ENCODE measurements at regions not wholly inside any gene's neighbourhood (a gene's known extent, or its start where the extent isn't known, plus 50 kb on each side); places are given as distances from the start of the nearest gene placed in this dataset.

GRCh38 chr16:87003414-87003755, 313.8 kb downstream of the C16orf95 start:
- DNase-seq (ENCODE audit: low spot score), result no peak

GRCh38 chr16:87006021-87006420, 311.2 kb downstream of the C16orf95 start:
- DNase-seq (ENCODE audit: low spot score), result no peak

GRCh38 chr16:87006789-87007745, 310.1 kb downstream of the C16orf95 start:
- no peak for DNase-seq (ENCODE audit: low spot score)

- DNase-seq (ENCODE audit: low spot score), result no peak
Measured at GRCh38 chr16:87007907-87008306, 309.3 kb downstream of the C16orf95 start.

GRCh38 chr16:87008664-87009063, 308.5 kb downstream of the C16orf95 start:
- DNase-seq (ENCODE audit: low spot score), result no peak

GRCh38 chr16:87012954-87013938, 303.9 kb downstream of the C16orf95 start:
- DNase-seq (ENCODE audit: low spot score), result no peak

- DNase-seq (ENCODE audit: low spot score), result no peak
Measured at GRCh38 chr16:87014112-87014511, 303.1 kb downstream of the C16orf95 start.

GRCh38 chr16:87015021-87015420, 302.2 kb downstream of the C16orf95 start:
- no peak for DNase-seq (ENCODE audit: low spot score)

- no peak for DNase-seq (ENCODE audit: low spot score)
Measured at GRCh38 chr16:87016046-87017035, 300.9 kb downstream of the C16orf95 start.

GRCh38 chr16:87017371-87018012, 299.7 kb downstream of the C16orf95 start:
- DNase-seq (ENCODE audit: low spot score), result no peak

GRCh38 chr16:87025676-87026075, 291.5 kb downstream of the C16orf95 start:
- no peak for DNase-seq (ENCODE audit: low spot score)

- no peak for DNase-seq (ENCODE audit: low spot score)
Measured at GRCh38 chr16:87027056-87027616, 290.1 kb downstream of the C16orf95 start.

- no peak for DNase-seq (ENCODE audit: low spot score)
Measured at GRCh38 chr16:87028481-87029320, 288.5 kb downstream of the C16orf95 start.

GRCh38 chr16:87032554-87032953, 284.6 kb downstream of the C16orf95 start:
- DNase-seq (ENCODE audit: low spot score), result no peak

GRCh38 chr16:87033021-87033471, 284.1 kb downstream of the C16orf95 start:
- DNase-seq (ENCODE audit: low spot score), result no peak

- no peak for DNase-seq (ENCODE audit: low spot score)
Measured at GRCh38 chr16:87033541-87034300, 283.5 kb downstream of the C16orf95 start.

- DNase-seq (ENCODE audit: low spot score), result no peak
Measured at GRCh38 chr16:87034317-87034716, 282.9 kb downstream of the C16orf95 start.

- no peak for DNase-seq (ENCODE audit: low spot score)
Measured at GRCh38 chr16:87035053-87035452, 282.1 kb downstream of the C16orf95 start.

GRCh38 chr16:87037012-87037411, 280.2 kb downstream of the C16orf95 start:
- DNase-seq (ENCODE audit: low spot score), result no peak
